ENCODE measurements at regions not wholly inside any gene's neighbourhood (a gene's known extent, or its start where the extent isn't known, plus 50 kb on each side); places are given as distances from the start of the nearest gene placed in this dataset.
"Not testable (repeated sequence)": the region's sequence is repeated elsewhere in the genome, so short reads cannot be mapped to it uniquely, and the experiment has no call there.

GRCh38 chr7:128613366-128613765 is 58.7 kb upstream of the GARIN1A start:
- H3K36me3 ChIP-seq = peaks cover 10% of the 10 kb centered on the region
- DNase-seq, H3K9me3 ChIP-seq, H3K27me3 ChIP-seq, H3K4me3 ChIP-seq: not testable (repeated sequence)

DNA sequence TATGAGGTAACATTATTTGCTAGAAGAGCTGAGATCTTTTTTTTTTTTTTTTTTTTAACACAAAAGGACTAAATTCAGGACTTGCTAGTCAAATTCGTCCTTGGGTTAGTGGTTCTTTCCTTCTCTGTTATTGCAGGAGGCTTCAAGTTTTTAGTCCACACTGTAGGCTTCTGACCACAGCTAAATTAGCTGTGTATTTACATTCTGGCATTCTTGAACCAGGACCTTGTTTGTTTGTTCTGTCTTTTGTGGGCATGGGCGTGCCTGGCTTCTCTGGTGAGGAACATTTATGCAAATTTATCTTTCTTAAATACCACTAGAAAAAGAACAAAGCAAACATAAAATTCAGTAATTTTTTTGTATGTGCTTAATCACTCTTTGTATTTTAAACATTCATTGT is 57.3 kb upstream of the GARIN1A start:
- not testable (repeated sequence) for H3K4me3 ChIP-seq, H3K9me3 ChIP-seq, DNase-seq, H3K36me3 ChIP-seq, H3K27me3 ChIP-seq

GRCh38 chr7:128616799-128617198 is 55.3 kb upstream of the GARIN1A start:
- not testable (repeated sequence) for H3K9me3 ChIP-seq, H3K36me3 ChIP-seq, H3K27me3 ChIP-seq, DNase-seq, H3K4me3 ChIP-seq

Measured in MG63 (cell line).